NCI-H1930 (cell line): ENCODE measurements at regions not wholly inside any gene's neighbourhood (a gene's known extent, or its start where the extent isn't known, plus 50 kb on each side); places are given as distances from the start of the nearest gene placed in this dataset.

Source experiments
- DNase-seq, 2 experiments: peaks; one replicate each; lab custom pipeline; 2025; lab: John Stamatoyannopoulos, UW

DNA sequence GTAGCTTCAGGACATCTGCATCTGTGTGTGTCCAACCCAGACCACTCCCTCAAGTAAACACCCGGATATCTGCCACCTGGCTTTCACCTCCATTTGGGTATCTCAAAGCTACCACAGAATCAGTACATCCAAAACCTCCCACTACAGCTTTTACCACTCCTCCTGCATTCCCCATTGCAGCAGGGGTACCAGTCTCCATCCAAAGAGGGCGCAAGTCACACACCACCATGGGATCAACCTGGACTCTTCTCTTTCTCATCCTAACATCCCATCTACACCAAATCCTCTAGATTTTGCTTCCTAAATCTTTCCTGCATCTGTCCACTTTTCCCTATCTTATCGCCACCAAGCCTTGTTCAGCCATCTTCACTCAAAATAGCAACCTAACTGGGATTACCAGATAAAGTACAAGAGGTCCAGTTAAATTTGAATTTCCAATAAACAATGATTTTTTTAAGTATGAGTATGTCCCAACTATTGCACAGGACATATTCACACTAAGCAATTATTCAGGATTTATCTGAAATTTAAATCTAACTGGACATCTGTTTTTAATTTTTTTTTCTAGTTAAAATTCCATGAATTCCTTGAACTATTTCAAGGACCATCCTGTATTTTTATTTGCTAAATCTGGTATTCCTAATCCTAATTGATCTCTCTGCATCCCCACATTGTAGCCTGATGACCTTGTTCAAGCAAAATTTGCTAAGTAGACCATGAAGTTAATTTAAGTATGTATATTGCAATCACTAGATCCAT, 164.3 kb upstream of the MLN start:
- peak; percentile 10 to 15 for DNase-seq

- no peak for DNase-seq
Observed at GRCh38 chr6:33967265-33967767, 163.5 kb upstream of the MLN start.

DNA sequence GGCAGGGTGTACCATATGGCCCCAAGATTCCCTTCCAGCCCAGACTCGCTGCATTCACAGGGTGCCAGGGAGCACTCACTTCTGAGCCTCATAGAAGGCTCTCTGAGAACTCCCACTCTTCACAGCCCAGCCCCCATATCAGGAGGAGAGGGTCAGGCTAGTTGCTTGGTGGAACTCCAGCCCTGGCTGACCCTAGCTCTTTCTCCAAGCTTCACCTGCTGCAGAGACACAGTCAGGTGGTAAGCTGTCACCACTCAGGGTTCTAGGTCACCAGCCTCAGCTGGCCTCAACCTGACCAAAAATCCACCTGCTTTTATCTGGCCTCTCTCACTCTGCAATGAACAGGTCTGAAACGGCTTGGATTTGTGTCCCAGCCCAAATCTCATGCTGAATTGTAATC, 162.7 kb upstream of the MLN start:
- no peak for DNase-seq

- DNase-seq: no peak
Observed at GRCh38 chr6:33965766-33966165, 162.0 kb upstream of the MLN start.

GRCh38 chr6:33964387-33964786, 160.6 kb upstream of the MLN start:
- DNase-seq: no peak

- no peak for DNase-seq
Observed at GRCh38 chr6:33963136-33963750, 159.4 kb upstream of the MLN start.

DNA sequence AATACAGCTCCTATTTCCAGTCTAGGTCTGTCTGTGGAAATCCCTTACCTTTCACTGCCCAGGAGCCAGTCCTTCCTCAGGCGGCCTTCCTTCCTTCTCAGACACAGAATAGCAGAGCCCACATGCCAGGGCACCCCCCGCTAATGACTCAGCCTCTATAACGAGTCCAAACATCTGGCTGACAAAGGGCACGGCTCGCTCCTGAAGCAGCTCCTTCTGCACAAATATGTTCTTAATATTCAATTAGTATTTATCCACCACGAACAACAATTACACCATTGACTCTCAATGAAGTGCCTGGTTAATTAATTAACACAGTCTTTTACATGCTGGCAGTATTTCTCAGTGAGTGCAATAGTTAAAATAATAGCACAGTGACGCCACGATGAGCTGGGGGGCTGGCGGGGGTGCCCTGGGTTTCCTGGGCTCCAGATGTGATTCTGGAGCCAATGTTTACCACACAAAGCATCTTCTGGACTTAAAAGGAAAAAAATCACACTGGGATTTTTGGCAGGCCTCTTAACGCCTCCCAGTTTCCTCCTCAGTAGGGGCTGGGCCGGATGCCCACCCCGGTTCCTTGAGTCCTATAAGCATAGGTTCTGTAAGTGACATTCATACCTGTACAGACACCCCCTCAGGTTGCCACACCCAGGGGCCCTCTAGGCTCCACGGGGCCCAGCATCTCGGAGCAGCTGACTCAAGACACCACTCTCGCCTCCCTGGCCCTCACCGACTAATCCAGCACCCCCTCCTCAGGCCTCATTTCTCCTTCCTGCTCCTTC, 158.6 kb upstream of the MLN start:
- DNase-seq: no peak

GRCh38 chr6:33961691-33962090, 157.9 kb upstream of the MLN start:
- DNase-seq: no peak

DNA sequence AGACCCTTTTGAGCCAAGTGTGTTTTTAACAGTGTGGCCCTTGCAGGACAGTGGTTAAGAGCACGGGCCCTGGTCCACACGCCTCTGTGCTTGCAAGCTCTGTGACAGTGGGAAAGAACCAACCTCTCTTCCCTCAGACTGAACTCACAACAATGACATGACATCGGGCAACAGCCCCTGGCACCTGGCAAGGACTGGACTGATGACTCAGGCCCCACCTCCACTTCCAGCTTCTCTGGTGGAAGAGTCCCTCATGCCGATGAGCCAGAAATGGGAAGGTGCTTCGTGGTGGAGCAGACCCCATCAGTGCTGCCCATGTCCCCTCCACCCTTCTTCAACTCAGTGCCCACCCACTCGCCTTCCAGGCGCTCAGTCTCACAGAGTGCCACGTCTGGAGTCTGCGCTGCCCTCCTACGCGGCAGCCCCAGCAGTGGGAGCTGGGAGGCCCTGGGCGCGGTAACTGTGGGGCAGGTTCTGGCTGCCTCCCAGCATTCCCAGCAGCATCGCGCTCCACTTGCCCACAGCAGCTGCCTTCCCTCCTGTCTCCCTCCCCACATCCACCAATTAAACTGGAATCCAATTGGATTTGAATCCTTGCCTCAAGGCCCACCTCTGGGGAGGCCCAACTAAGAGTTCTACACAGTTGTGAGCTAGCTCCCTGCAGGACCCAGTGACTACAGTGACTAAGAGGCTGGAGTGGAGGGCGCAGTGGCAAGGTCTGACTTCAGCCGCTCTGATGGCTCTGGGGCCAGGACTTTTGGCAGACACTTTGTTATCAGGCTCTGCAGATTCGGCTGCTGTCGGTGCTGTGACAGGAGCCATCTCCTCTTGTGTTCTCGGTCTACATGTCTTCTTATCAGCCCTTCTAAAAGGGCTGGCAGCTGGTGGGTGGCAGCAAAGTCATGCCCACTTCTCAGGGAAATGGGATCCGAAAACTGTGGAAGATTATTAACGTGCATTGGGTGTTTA, 156.8 kb upstream of the MLN start:
- no peak for DNase-seq

GRCh38 chr6:33959661-33960344, 156.0 kb upstream of the MLN start:
- no peak for DNase-seq

GRCh38 chr6:33959329-33959651, 155.5 kb upstream of the MLN start:
- no peak for DNase-seq

DNA sequence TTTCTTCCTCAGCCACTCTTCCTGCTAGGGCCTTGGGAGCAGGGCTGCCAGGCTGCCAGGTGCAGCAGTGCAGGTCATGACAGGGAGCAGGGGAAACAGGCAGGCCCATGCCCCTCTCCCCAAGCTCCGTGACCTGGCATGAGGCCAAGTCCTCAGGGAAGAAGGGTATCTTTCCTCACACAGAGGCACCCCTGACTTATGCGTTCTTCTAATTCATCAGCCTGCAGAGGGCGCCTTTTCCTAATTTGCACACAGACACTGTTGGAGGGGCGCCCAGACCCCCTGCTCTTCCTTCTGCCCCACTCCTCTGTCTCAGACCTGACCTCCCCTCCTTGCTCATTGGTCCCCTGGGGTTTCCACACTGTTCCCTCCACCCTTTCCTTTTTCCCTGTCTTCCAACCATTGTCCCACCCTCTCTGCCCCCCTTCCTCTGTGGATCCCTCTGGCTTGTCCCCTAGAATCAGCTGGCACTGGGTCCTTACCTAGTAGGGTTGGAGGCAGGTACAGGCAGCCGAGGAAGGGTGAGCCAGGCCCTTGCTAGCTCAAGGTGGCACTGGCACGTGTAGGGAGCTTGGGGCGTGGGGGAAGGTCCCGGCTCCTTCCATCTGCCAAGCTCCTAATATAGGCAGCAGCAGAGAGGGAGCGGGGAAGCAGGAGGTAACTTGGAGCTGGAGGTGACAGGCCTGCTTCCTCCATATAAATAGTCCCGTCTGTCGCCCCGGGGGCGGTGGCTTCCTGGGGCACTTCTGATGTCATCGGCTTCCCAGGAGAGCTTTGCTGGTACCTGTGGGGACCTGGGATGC, 154.9 kb upstream of the MLN start:
- peak; percentile 13 to 25 for DNase-seq

- no peak for DNase-seq
Observed at GRCh38 chr6:33957892-33958525, 154.2 kb upstream of the MLN start.

- no peak for DNase-seq
Observed at GRCh38 chr6:33957131-33957891, 153.5 kb upstream of the MLN start.

- DNase-seq: no peak
Observed at GRCh38 chr6:33956206-33956605, 152.4 kb upstream of the MLN start.

DNA sequence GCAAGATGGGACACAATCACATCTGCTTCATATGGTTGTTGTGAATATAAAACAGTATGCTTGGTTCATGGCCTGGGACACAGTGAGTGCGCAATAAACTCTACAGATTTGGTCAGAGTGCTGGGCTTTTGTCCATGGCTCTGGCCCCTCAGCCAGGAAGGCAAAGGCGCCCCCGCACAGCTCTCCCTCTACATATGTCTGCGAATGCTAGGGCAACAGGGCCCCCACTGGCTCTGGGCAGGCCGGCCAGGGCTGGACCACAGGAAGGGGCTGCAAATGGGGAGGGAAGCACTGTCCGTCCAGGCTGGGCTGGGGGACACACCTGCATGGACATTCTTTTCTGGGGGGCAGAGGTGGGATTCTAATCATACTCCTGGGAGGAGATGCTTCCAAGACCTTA, 151.8 kb upstream of the MLN start:
- no peak for DNase-seq

DNA sequence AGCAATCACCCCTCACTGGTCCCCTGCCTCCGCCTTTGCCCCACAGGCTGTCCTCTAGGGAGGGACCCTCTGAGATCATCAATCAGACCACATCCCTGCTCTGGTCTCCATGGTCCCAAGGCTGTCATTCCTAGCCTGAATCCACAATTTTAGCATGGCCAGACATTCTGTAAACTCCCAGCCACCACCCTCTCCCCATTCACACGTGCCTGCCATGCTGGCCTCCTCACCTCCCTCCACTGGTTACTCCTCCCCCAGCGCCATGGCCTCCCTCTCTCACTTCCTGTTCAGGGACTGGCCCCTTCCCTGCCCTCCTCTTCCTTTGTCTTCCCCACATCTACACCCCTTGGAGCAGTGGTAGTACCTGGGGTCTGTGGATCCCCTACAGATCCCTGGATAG, 150.7 kb upstream of the MLN start:
- DNase-seq: no peak

GRCh38 chr6:33953171-33953570, 149.4 kb upstream of the MLN start:
- no peak for DNase-seq

- DNase-seq: no peak
Observed at GRCh38 chr6:33952016-33952415, 148.2 kb upstream of the MLN start.
